OCI-LY3 (cell line): ENCODE measurements at regions not wholly inside any gene's neighbourhood (a gene's known extent, or its start where the extent isn't known, plus 50 kb on each side); places are given as distances from the start of the nearest gene placed in this dataset.

Experiments
- CTCF ChIP-seq: fragments of 200-600, 300-600 bp; sonication (generic); IDR thresholded peaks from 2 replicates; pipeline ENCODE4 v1.5.1; 2014; ENCODE audit warnings: antibody characterized with exemption, low read length, low read depth
- EZH2phosphoT487 ChIP-seq: fragments of 200-600 bp; shearing (Covaris generic); IDR thresholded peaks from 2 replicates; pipeline ENCODE4 v1.6.1; 2018; ENCODE audit warnings: antibody characterized with exemption, mixed run types, low read depth

- TF ChIP-seq CTCF (no peak), EZH2phosphoT487 (no peak)
Observed at GRCh38 chr10:70981936-70982335, 93.6 kb upstream of the PCBD1 start.
